ENCODE measurements at regions not wholly inside any gene's neighbourhood (a gene's known extent, or its start where the extent isn't known, plus 50 kb on each side); places are given as distances from the start of the nearest gene placed in this dataset.
"Not testable (repeated sequence)": the region's sequence is repeated elsewhere in the genome, so short reads cannot be mapped to it uniquely, and the experiment has no call there.

GRCh38 chr5:41995193-41995592 is 70.1 kb downstream of the FBXO4 start:
- no peak for DNase-seq

GRCh38 chr5:42001673-42002072 is 76.6 kb downstream of the FBXO4 start:
- no peak for DNase-seq

GRCh38 chr5:42003852-42004251 is 78.8 kb downstream of the FBXO4 start:
- not testable (repeated sequence) for DNase-seq

- no peak for DNase-seq
These were observed 80.6 kb downstream of the FBXO4 start for GRCh38 chr5:42005561-42006153.

GRCh38 chr5:42013561-42013960 is 88.5 kb downstream of the FBXO4 start:
- no peak for DNase-seq

GRCh38 chr5:42015254-42015653 is 90.2 kb downstream of the FBXO4 start:
- DNase-seq = no peak

GRCh38 chr5:42015681-42016080 is 90.6 kb downstream of the FBXO4 start:
- no peak for DNase-seq

GRCh38 chr5:42020788-42021530 is 95.9 kb downstream of the FBXO4 start:
- DNase-seq = no peak

- DNase-seq = no peak
These were observed 96.8 kb downstream of the FBXO4 start for GRCh38 chr5:42021923-42022322.

- DNase-seq = no peak
These were observed 97.4 kb downstream of the FBXO4 start for GRCh38 chr5:42022383-42022972.

- DNase-seq = no peak
These were observed 101.4 kb downstream of the FBXO4 start for GRCh38 chr5:42026446-42026845.

- no peak for DNase-seq
These were observed 107.1 kb downstream of the FBXO4 start for GRCh38 chr5:42032137-42032536.

- no peak for DNase-seq
These were observed 110.4 kb downstream of the FBXO4 start for GRCh38 chr5:42035526-42035925.

- no peak for DNase-seq
These were observed 111.3 kb downstream of the FBXO4 start for GRCh38 chr5:42036379-42036778.

GRCh38 chr5:42037379-42037932 is 112.4 kb downstream of the FBXO4 start:
- no peak for DNase-seq

GRCh38 chr5:42043400-42043799 is 118.3 kb downstream of the FBXO4 start:
- no peak for DNase-seq

- no peak for DNase-seq
These were observed 132.2 kb downstream of the FBXO4 start for GRCh38 chr5:42057254-42057690.

- no peak for DNase-seq
These were observed 134.2 kb downstream of the FBXO4 start for GRCh38 chr5:42059291-42059690.

- no peak for DNase-seq
These were observed 134.8 kb downstream of the FBXO4 start for GRCh38 chr5:42059778-42060464.

GRCh38 chr5:42061121-42061520 is 136.0 kb downstream of the FBXO4 start:
- no peak for DNase-seq

GRCh38 chr5:42064821-42065220 is 139.7 kb downstream of the FBXO4 start:
- DNase-seq = no peak

- no peak for DNase-seq
These were observed 141.1 kb downstream of the FBXO4 start for GRCh38 chr5:42066131-42066530.

- DNase-seq = no peak
These were observed 149.3 kb downstream of the FBXO4 start for GRCh38 chr5:42074353-42074752.

Measured in GDM1 (cell line).